ENCODE measurements at regions not wholly inside any gene's neighbourhood (a gene's known extent, or its start where the extent isn't known, plus 50 kb on each side); places are given as distances from the start of the nearest gene placed in this dataset.

GRCh38 chr6:115001731-115002350 is 659.0 kb upstream of the HS3ST5 start:
- Histone ChIP-seq H3K4me1 (no peaks in the 10 kb centered on the region), H3K4me3 (no peak overlapping the region), H3K27ac (no peak overlapping the region), H3K9me3 (no peaks in the 10 kb centered on the region), H3K4me2 (no peak overlapping the region)
- ATAC-seq (no peak), FAIRE-seq (no peak), DNase-seq (ENCODE audit: low read depth in 1 of 2, low spot score in 1 of 2) (peak in 1 of 2 experiments; percentile 11)
- TF ChIP-seq CTCF (IDR thresholded peaks at IDR 0.05) (no peak), BCL3 (IDR thresholded peaks at IDR 0.05) (no peak), SMC3 (IDR thresholded peaks at IDR 0.05) (no peak), FOSL2 (IDR thresholded peaks at IDR 0.05) (no peak), FOSL2 (CRISPR knock-in tag; IDR thresholded peaks at IDR 0.05) (peak; percentile 24; the same call in 1 of the 2 replicates)
- POLR2A ChIA-PET: no interaction called here
- CTCF ChIA-PET: no interaction called here
- WGBS (ENCODE audit: missing lambda C conversion rate): 42% methylated on average over 8 of the region's 8 CpGs

DNA sequence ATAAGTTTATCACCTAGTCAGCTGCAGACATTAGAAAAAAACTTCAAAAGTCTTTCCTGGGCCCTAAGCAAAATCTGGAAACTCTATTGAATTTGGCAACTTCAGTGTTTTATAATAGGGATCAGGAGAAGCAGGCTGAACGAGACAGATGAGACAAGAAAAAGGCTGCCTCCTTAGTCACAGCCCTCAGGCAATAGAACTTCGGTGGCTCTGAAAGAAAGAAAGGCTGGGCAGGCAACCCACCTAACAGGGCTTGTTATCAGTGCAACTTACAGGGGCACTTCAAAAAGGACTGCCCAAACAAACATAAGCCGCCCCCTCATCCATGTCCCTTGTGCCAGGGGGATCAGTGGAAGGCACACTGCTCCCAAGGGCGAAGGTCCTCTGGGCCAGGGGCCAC is 657.9 kb upstream of the HS3ST5 start:
- ATAC-seq: no peak
- DNase-seq (ENCODE audit: low read depth in 1 of 2, low spot score in 1 of 2): no peak

DNA sequence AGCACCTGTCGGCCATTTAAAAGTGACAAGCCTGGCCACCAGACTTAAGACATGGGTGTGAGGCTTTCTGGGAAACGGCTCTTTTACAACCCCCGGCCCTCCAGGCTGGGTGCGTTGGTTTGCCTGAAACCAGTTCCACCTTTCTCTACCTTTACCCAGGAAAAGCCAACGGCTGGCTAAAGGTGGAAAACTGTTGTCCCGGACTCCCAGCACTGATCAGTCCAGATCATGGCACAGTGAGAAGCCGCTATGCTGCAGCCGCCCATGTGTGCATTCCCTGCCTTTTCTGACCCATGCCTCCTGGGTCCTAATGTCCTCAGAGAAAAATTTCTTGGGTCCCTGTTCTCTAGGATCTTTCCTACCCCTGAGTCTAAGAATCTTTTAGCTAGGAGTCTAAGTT is 655.7 kb upstream of the HS3ST5 start:
- POLR2A ChIA-PET: no interaction called here
- 50% methylated on average over 8 of the region's 8 CpGs for WGBS (ENCODE audit: missing lambda C conversion rate)
- ATAC-seq (no peak), DNase-seq (ENCODE audit: low read depth in 1 of 2, low spot score in 1 of 2) (no peak), FAIRE-seq (no peak)
- no peak overlapping the region for H3K27ac ChIP-seq
- H3K4me2 ChIP-seq: no peak overlapping the region
- no peaks in the 10 kb centered on the region for H3K9me3 ChIP-seq
- CTCF ChIA-PET: no interaction called here
- no peak overlapping the region for H3K4me3 ChIP-seq
- no peaks in the 10 kb centered on the region for H3K4me1 ChIP-seq
- TF ChIP-seq USF2 (IDR thresholded peaks at IDR 0.05): no peak
- TF ChIP-seq NR3C1 (IDR thresholded peaks at IDR 0.05): no peak
- no peak for TF ChIP-seq HOXB5 (CRISPR knock-in tag; IDR thresholded peaks at IDR 0.05)
- no peak for TF ChIP-seq SREBF2 (IDR thresholded peaks at IDR 0.05)
- TF ChIP-seq BHLHE40 (IDR thresholded peaks at IDR 0.05; ENCODE audit: low read depth, low read length): no peak
- no peak for TF ChIP-seq TFCP2L1 (CRISPR knock-in tag; IDR thresholded peaks at IDR 0.05)
- no peak for TF ChIP-seq MAX (IDR thresholded peaks at IDR 0.05)
- TF ChIP-seq PHF8 (IDR thresholded peaks at IDR 0.05; ENCODE audit: borderline replicate concordance, low read depth): no peak
- no peak for TF ChIP-seq CEBPB (IDR thresholded peaks at IDR 0.05)
- no peak for TF ChIP-seq TP53 (CRISPR knock-in tag; IDR thresholded peaks at IDR 0.05)
- TF ChIP-seq RFX5 (IDR thresholded peaks at IDR 0.05): no peak
- TF ChIP-seq HOXB13 (CRISPR knock-in tag; IDR thresholded peaks at IDR 0.05; ENCODE audit: low read depth): no peak
- no peak for TF ChIP-seq CBX8 (IDR thresholded peaks at IDR 0.05)

More for the DNA sequence above, 657.9 kb upstream of the HS3ST5 start:
- Histone ChIP-seq H3K4me1 (no peaks in the 10 kb centered on the region), H3K4me3 (no peak overlapping the region), H3K27ac (no peak overlapping the region), H3K9me3 (no peaks in the 10 kb centered on the region), H3K4me2 (no peak overlapping the region)
- CTCF ChIA-PET: no interaction called here
- FAIRE-seq: no peak
- TF ChIP-seq SMC3 (IDR thresholded peaks at IDR 0.05): no peak
- TF ChIP-seq ZSCAN20 (CRISPR knock-in tag; IDR thresholded peaks at IDR 0.05): no peak
- TF ChIP-seq ZFP36 (IDR thresholded peaks at IDR 0.05; ENCODE audit: borderline replicate concordance, partially characterized antibody): no peak
- no peak for TF ChIP-seq POLR2AphosphoS2 (conservative IDR thresholded peaks at IDR 0.05; ENCODE audit: low read length)
- TF ChIP-seq HOXB5 (CRISPR knock-in tag; IDR thresholded peaks at IDR 0.05): no peak
- TF ChIP-seq MYC (IDR thresholded peaks at IDR 0.05; ENCODE audit: borderline replicate concordance, low read length): no peak
- no peak for TF ChIP-seq NFE2L2 (conservative IDR thresholded peaks at IDR 0.05; ENCODE audit: low read length)
- TF ChIP-seq REST (IDR thresholded peaks at IDR 0.05): no peak
- no peak for TF ChIP-seq BHLHE40 (IDR thresholded peaks at IDR 0.05; ENCODE audit: low read depth, low read length)
- no peak for TF ChIP-seq KDM1A (IDR thresholded peaks at IDR 0.05; ENCODE audit: low read depth)
- no peak for TF ChIP-seq NPAS2 (CRISPR knock-in tag; IDR thresholded peaks at IDR 0.05; ENCODE audit: borderline replicate concordance)
- TF ChIP-seq ZC3H11A (IDR thresholded peaks at IDR 0.05): no peak
- TF ChIP-seq JUNB (IDR thresholded peaks at IDR 0.05): no peak
- no peak for TF ChIP-seq RAD21 (conservative IDR thresholded peaks at IDR 0.05 in 1 of 2, IDR thresholded peaks at IDR 0.05 in 1 of 2)
- TF ChIP-seq HDAC2 (IDR thresholded peaks at IDR 0.05): no peak
- TF ChIP-seq EHF (CRISPR knock-in tag; IDR thresholded peaks at IDR 0.05): no peak
- no peak for TF ChIP-seq POLR2A (IDR thresholded peaks at IDR 0.05; ENCODE audit: low read length)
- POLR2A ChIA-PET: no interaction called here
- 28% methylated on average over 2 of the region's 4 CpGs for WGBS (ENCODE audit: missing lambda C conversion rate)
